ENCODE measurements at regions not wholly inside any gene's neighbourhood (a gene's known extent, or its start where the extent isn't known, plus 50 kb on each side); places are given as distances from the start of the nearest gene placed in this dataset.

DNA sequence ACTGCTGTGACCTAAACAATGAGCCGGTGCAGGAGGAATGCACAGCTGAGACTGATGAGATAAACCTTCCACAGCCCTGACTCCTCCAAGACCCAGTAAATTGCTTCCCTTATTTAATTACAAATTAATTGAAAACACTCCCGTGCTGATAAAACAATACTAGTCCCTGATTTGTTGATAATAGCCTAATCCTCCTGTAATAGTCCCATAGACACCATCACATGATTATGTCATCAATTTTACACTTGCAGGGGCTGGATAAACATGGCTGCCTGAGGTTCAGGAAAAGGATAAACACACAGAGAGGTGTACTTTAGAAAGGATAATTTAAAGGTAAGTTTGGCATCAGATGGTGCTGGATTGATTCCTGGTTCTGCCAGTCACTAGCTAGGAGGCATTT, 84.6 kb upstream of the SPAG17 start:
- TF ChIP-seq, protein P1, sequence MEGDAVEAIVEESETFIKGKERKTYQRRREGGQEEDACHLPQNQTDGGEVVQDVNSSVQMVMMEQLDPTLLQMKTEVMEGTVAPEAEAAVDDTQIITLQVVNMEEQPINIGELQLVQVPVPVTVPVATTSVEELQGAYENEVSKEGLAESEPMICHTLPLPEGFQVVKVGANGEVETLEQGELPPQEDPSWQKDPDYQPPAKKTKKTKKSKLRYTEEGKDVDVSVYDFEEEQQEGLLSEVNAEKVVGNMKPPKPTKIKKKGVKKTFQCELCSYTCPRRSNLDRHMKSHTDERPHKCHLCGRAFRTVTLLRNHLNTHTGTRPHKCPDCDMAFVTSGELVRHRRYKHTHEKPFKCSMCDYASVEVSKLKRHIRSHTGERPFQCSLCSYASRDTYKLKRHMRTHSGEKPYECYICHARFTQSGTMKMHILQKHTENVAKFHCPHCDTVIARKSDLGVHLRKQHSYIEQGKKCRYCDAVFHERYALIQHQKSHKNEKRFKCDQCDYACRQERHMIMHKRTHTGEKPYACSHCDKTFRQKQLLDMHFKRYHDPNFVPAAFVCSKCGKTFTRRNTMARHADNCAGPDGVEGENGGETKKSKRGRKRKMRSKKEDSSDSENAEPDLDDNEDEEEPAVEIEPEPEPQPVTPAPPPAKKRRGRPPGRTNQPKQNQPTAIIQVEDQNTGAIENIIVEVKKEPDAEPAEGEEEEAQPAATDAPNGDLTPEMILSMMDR (IDR thresholded peaks at IDR 0.05; ENCODE audit: poor library complexity): no peak
- TF ChIP-seq EZH2 (IDR thresholded peaks at IDR 0.05; ENCODE audit: borderline replicate concordance) (no peak), EZH2phosphoT487 (IDR thresholded peaks at IDR 0.05; ENCODE audit: low read depth, severe bottlenecking, unreplicated experiment) (no peak)

Measured in hepatocyte (in vitro differentiated cells).